A549 (cell line): ENCODE measurements at regions not wholly inside any gene's neighbourhood (a gene's known extent, or its start where the extent isn't known, plus 50 kb on each side); places are given as distances from the start of the nearest gene placed in this dataset.
A peak's percentile ranks its signal among the peaks of the same experiment; 100 is the strongest.

Source experiments
- CBX2 ChIP-seq: fragments of 200-600 bp; sonication (generic); IDR thresholded peaks from 2 replicates; pipeline ENCODE4 v1.6.1; 2016; ENCODE audit warnings: low read depth, mild to moderate bottlenecking, borderline replicate concordance
- CEBPB ChIP-seq, 2 experiments: fragments of >200 bp in 1 of 2; sonication (Bioruptor Twin) in 1 of 2; formaldehyde crosslinking in 1 of 2; IDR thresholded peaks; 2 replicates each; pipeline ENCODE4 v1.6.1; 2012 to 2016
- CHD4 ChIP-seq: fragments of 200-600 bp; sonication (generic); IDR thresholded peaks from 2 replicates; pipeline ENCODE4 v1.6.1; 2016; ENCODE audit warnings: antibody characterized with exemption, mild to moderate bottlenecking, borderline replicate concordance
- EHMT2 ChIP-seq: fragments of 200-600 bp; sonication (generic); IDR thresholded peaks from 2 replicates; pipeline ENCODE4 v1.6.1; 2016; ENCODE audit warnings: antibody characterized with exemption, low read depth, mild to moderate bottlenecking, moderate library complexity
- EP300 ChIP-seq, 2 experiments: fragments of >200 bp; sonication (Bioruptor Twin); formaldehyde crosslinking; IDR thresholded peaks; 2 replicates in 1 of 2; 3 replicates in 1 of 2; pipeline ENCODE4 v1.6.1; 2016 to 2017
- ESRRA ChIP-seq: fragments of 150-350 bp; IDR thresholded peaks from 2 replicates; pipeline ENCODE4 v1.6.1; 2014; ENCODE audit warnings: mild to moderate bottlenecking, low read length, borderline replicate concordance
- FOSB ChIP-seq: fragments of 250-450 bp; sonication (Bioruptor Pico); IDR thresholded peaks from 2 replicates; pipeline ENCODE4 v1.5.0; 2020; ENCODE audit warnings: mild to moderate bottlenecking, moderate library complexity
- HDAC2 ChIP-seq: fragments of 200-600 bp; sonication (generic); IDR thresholded peaks from 2 replicates; pipeline ENCODE4 v1.6.1; 2016
- HMGXB4 ChIP-seq: fragments of 250-450 bp; sonication (Bioruptor Pico); IDR thresholded peaks from 2 replicates; pipeline ENCODE4 v1.5.0; 2021; ENCODE audit warnings: mild to moderate bottlenecking, moderate library complexity, borderline replicate concordance
- JUNB ChIP-seq: fragments of >200 bp; sonication (Bioruptor Twin); formaldehyde crosslinking; IDR thresholded peaks from 2 replicates; pipeline ENCODE4 v1.6.1; 2016
- MYC ChIP-seq: IDR thresholded peaks from 2 replicates; pipeline ENCODE4 v1.6.1; 2012; ENCODE audit warnings: mild to moderate bottlenecking, inconsistent platforms, low read length, improper control_type of control experiment, borderline replicate concordance
- NFE2L2 ChIP-seq: fragments of 150-350 bp; conservative IDR thresholded peaks from 2 replicates; pipeline ENCODE4 v1.6.1; 2014; ENCODE audit warnings: low read length
- NR3C1 ChIP-seq: fragments of >200 bp; sonication (Bioruptor Twin); formaldehyde crosslinking; IDR thresholded peaks from 3 replicates; pipeline ENCODE4 v1.6.1; 2017
- POLR2AphosphoS2 ChIP-seq: conservative IDR thresholded peaks from 2 replicates; pipeline ENCODE4 v1.6.1; 2012; ENCODE audit warnings: low read length, improper control_type of control experiment, inconsistent platforms
- RAD21 ChIP-seq, 2 experiments: fragments of >200 bp in 1 of 2; sonication (Bioruptor Twin) in 1 of 2; formaldehyde crosslinking in 1 of 2; IDR thresholded peaks in 1 of 2; conservative IDR thresholded peaks in 1 of 2; 2 replicates in 1 of 2; 3 replicates in 1 of 2; pipeline ENCODE4 v1.6.1; 2012 to 2018; ENCODE audit warnings: inconsistent platforms in 1 of 2
- RNF2 ChIP-seq: fragments of 200-600 bp; sonication (generic); IDR thresholded peaks from 2 replicates; pipeline ENCODE4 v1.6.1; 2016; ENCODE audit warnings: low read depth, mild to moderate bottlenecking, antibody characterized with exemption, moderate library complexity, borderline replicate concordance
- ZSCAN20 ChIP-seq: fragments of 250-450 bp; sonication (Bioruptor Pico); IDR thresholded peaks from 2 replicates; pipeline ENCODE4 v1.8.0; 2022; ENCODE audit warnings: mild to moderate bottlenecking, moderate library complexity
- TF ChIP-seq, protein P1 (sequence below): fragments of 250-450 bp; sonication (Bioruptor Pico); IDR thresholded peaks from 2 replicates; pipeline ENCODE4 v1.5.0; 2020; ENCODE audit warnings: low read depth, mild to moderate bottlenecking, moderate library complexity
- TF ChIP-seq, protein P2 (sequence below): fragments of 200-600 bp; sonication (generic); IDR thresholded peaks from 2 replicates; pipeline ENCODE4 v1.6.1; 2016; ENCODE audit warnings: antibody characterized with exemption, mild to moderate bottlenecking, moderate library complexity
- TF ChIP-seq, protein P3 (sequence below): IDR thresholded peaks from 2 replicates; pipeline ENCODE4 v1.6.1; 2012; ENCODE audit warnings: low read depth, borderline replicate concordance

GRCh38 chr7:142556740-142557139 lies 192.5 kb upstream of the PRSS1 start (continued):
- TF ChIP-seq POLR2AphosphoS2 (no peak), EP300 (IDR thresholded peaks at IDR 0.05) (peak; percentile 29 to 76; a peak in 3 of 5 replicates), CEBPB (IDR thresholded peaks at IDR 0.05) (peak in 1 of 2 experiments; percentile 75; a peak in 3 of 4 replicates), JUNB (peak; percentile 82), ZSCAN20 (no peak), CHD4 (no peak), FOSB (CRISPR knock-in tag) (no peak), NFE2L2 (peak; percentile 43; the same call in 1 of the 2 replicates), RAD21 (conservative IDR thresholded peaks at IDR 0.05 in 1 of 2, IDR thresholded peaks at IDR 0.05 in 1 of 2) (peak; percentile 12 to 24; a peak in 1 of 5 replicates), CBX2 (no peak), HMGXB4 (CRISPR knock-in tag) (no peak), HDAC2 (no peak), EHMT2 (no peak), MYC (no peak), RNF2 (no peak), NR3C1 (no peak), ESRRA (no peak)
- TF ChIP-seq, protein P1, sequence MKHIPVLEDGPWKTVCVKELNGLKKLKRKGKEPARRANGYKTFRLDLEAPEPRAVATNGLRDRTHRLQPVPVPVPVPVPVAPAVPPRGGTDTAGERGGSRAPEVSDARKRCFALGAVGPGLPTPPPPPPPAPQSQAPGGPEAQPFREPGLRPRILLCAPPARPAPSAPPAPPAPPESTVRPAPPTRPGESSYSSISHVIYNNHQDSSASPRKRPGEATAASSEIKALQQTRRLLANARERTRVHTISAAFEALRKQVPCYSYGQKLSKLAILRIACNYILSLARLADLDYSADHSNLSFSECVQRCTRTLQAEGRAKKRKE (CRISPR knock-in tag): no peak
- TF ChIP-seq, protein P2, sequence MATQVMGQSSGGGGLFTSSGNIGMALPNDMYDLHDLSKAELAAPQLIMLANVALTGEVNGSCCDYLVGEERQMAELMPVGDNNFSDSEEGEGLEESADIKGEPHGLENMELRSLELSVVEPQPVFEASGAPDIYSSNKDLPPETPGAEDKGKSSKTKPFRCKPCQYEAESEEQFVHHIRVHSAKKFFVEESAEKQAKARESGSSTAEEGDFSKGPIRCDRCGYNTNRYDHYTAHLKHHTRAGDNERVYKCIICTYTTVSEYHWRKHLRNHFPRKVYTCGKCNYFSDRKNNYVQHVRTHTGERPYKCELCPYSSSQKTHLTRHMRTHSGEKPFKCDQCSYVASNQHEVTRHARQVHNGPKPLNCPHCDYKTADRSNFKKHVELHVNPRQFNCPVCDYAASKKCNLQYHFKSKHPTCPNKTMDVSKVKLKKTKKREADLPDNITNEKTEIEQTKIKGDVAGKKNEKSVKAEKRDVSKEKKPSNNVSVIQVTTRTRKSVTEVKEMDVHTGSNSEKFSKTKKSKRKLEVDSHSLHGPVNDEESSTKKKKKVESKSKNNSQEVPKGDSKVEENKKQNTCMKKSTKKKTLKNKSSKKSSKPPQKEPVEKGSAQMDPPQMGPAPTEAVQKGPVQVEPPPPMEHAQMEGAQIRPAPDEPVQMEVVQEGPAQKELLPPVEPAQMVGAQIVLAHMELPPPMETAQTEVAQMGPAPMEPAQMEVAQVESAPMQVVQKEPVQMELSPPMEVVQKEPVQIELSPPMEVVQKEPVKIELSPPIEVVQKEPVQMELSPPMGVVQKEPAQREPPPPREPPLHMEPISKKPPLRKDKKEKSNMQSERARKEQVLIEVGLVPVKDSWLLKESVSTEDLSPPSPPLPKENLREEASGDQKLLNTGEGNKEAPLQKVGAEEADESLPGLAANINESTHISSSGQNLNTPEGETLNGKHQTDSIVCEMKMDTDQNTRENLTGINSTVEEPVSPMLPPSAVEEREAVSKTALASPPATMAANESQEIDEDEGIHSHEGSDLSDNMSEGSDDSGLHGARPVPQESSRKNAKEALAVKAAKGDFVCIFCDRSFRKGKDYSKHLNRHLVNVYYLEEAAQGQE: no peak
- TF ChIP-seq, protein P3, sequence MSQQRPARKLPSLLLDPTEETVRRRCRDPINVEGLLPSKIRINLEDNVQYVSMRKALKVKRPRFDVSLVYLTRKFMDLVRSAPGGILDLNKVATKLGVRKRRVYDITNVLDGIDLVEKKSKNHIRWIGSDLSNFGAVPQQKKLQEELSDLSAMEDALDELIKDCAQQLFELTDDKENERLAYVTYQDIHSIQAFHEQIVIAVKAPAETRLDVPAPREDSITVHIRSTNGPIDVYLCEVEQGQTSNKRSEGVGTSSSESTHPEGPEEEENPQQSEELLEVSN: no peak
